GM12872 (cell line): ENCODE measurements at regions not wholly inside any gene's neighbourhood (a gene's known extent, or its start where the extent isn't known, plus 50 kb on each side); places are given as distances from the start of the nearest gene placed in this dataset.

Experiments used
- CTCF ChIP-seq: IDR thresholded peaks from 3 replicates; pipeline ENCODE4 v1.5.1; 2011; ENCODE audit warnings: low read depth, mild to moderate bottlenecking, low read length, moderate library complexity; ENCODE audit not compliant: insufficient read depth

- TF ChIP-seq CTCF: no peak
Observed at GRCh38 chr1:199040076-199040905, 401.5 kb downstream of the PTPRC start.

GRCh38 chr1:199041173-199041914 is 402.5 kb downstream of the PTPRC start:
- no peak for TF ChIP-seq CTCF

GRCh38 chr1:199042193-199042592 is 403.4 kb downstream of the PTPRC start:
- no peak for TF ChIP-seq CTCF

GRCh38 chr1:199044191-199044590 is 405.4 kb downstream of the PTPRC start:
- no peak for TF ChIP-seq CTCF

GRCh38 chr1:199046618-199047017 is 407.8 kb downstream of the PTPRC start:
- peak; percentile 13; the same call in 1 of the 3 replicates for TF ChIP-seq CTCF

- TF ChIP-seq CTCF: no peak
Observed at GRCh38 chr1:199054694-199055093, 415.9 kb downstream of the PTPRC start.

- TF ChIP-seq CTCF: no peak
Observed at GRCh38 chr1:199057322-199057721, 418.5 kb downstream of the PTPRC start.
